PC-9 (cell line): ENCODE measurements at regions not wholly inside any gene's neighbourhood (a gene's known extent, or its start where the extent isn't known, plus 50 kb on each side); places are given as distances from the start of the nearest gene placed in this dataset.

Source experiments
- EZH2 ChIP-seq: fragments of 200-600 bp; sonication (generic); IDR thresholded peaks from 2 replicates; pipeline ENCODE4 v1.8.0; 2017; ENCODE audit warnings: antibody characterized with exemption, low read depth
- TF ChIP-seq, protein P1 (sequence below): fragments of 200-600 bp; sonication (generic); conservative IDR thresholded peaks from 2 replicates; pipeline ENCODE4 v1.6.1; 2017; ENCODE audit warnings: mixed run types, antibody characterized with exemption, mild to moderate bottlenecking, moderate library complexity

DNA sequence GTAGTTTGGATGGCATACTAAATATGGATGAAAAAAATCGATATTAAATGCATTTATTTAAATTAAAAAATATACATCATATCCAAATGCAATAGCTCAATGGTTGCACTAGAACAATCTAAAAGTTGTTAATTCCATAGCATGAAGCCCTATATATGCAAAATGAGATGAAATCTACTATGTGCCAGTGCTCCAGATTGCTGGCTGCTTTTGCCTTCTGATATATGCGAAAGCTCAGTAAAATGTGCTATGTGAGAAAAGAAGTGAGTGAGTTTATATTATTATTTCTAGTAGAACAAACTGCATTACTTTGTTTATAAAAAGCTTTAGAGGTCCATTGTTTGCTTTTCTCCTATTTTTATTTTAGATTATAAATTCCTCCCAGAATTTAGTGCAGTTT, 186.7 kb downstream of the MAT2B start:
- TF ChIP-seq, protein P1, sequence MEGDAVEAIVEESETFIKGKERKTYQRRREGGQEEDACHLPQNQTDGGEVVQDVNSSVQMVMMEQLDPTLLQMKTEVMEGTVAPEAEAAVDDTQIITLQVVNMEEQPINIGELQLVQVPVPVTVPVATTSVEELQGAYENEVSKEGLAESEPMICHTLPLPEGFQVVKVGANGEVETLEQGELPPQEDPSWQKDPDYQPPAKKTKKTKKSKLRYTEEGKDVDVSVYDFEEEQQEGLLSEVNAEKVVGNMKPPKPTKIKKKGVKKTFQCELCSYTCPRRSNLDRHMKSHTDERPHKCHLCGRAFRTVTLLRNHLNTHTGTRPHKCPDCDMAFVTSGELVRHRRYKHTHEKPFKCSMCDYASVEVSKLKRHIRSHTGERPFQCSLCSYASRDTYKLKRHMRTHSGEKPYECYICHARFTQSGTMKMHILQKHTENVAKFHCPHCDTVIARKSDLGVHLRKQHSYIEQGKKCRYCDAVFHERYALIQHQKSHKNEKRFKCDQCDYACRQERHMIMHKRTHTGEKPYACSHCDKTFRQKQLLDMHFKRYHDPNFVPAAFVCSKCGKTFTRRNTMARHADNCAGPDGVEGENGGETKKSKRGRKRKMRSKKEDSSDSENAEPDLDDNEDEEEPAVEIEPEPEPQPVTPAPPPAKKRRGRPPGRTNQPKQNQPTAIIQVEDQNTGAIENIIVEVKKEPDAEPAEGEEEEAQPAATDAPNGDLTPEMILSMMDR, result no peak
- no peak for TF ChIP-seq EZH2
